Lower lobe of right lung (tissue), 2 donors: ENCODE measurements at regions not wholly inside any gene's neighbourhood (a gene's known extent, or its start where the extent isn't known, plus 50 kb on each side); places are given as distances from the start of the nearest gene placed in this dataset.

Experiments
- ATAC-seq, 2 donors: fragments of 200-7000 bp; cut with Tn5 transposase; one replicate each; pipeline ENCODE4 v1.9.1; 2020 to 2022; ENCODE audit warnings: mild to moderate bottlenecking in 2 of 2, moderate library complexity in 2 of 2
- DNase-seq: peaks from one replicate; pipeline ENCODE4 v3.0.0-alpha.2; 2020
- H3K27ac ChIP-seq: fragments of 200-600 bp; one replicate; pipeline ENCODE4 v1.8.0; 2022
- H3K27me3 ChIP-seq: fragments of 200-600 bp; one replicate; pipeline ENCODE4 v1.8.0; 2022; ENCODE audit warnings: low read depth
- H3K36me3 ChIP-seq: fragments of 200-600 bp; one replicate; pipeline ENCODE4 v1.8.0; 2022; ENCODE audit warnings: mild to moderate bottlenecking
- H3K4me1 ChIP-seq: fragments of 200-600 bp; one replicate; pipeline ENCODE4 v1.8.0; 2022
- H3K4me3 ChIP-seq: fragments of 200-600 bp; one replicate; pipeline ENCODE4 v1.8.0; 2022; ENCODE audit warnings: mild to moderate bottlenecking
- H3K9me3 ChIP-seq: fragments of 200-600 bp; one replicate; pipeline ENCODE4 v1.8.0; 2022
- intact Hi-C: fragments of 100-400 bp; cut with DNase I; formaldehyde crosslinking; loops from one replicate; pipeline ENCODE4 v1.11.0; 2022
- TF ChIP-seq, protein P1 (sequence below): fragments of 200-600 bp; IDR thresholded peaks from one replicate; pipeline ENCODE4 v1.8.0; 2022; ENCODE audit warnings: antibody characterized with exemption, mild to moderate bottlenecking
- donor health status: DM: no; HTN: yes; CAD: no; lungs with severe emphysema.

DNA sequence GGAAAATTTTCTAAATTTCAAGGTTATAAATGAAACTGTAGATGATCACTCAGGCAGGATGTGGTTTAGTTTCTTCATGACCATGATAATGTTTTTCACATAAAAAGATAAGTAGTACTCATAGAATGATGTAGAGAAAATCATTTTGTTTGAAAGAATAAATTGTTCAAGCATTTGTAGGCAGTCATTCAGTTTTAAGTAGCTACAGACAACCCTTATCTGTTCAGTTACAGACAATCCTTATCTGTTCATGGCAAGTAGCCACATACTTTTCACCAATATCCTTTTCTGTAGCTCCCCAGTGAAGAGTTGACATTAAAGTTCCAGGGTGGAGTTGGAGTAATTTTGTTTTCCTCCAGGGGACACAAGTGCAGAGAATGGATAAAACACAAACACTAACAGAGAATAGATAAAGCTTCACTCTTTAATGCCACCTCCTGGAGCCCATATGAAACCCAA lies 278.1 kb upstream of the TNC start:
- H3K4me1 ChIP-seq = peaks cover 8% of the 10 kb centered on the region
- intact Hi-C loops = no loop called here
- ATAC-seq (no peak), DNase-seq (no peak)
- no peaks in the 10 kb centered on the region for H3K27me3 ChIP-seq
- TF ChIP-seq, protein P1, sequence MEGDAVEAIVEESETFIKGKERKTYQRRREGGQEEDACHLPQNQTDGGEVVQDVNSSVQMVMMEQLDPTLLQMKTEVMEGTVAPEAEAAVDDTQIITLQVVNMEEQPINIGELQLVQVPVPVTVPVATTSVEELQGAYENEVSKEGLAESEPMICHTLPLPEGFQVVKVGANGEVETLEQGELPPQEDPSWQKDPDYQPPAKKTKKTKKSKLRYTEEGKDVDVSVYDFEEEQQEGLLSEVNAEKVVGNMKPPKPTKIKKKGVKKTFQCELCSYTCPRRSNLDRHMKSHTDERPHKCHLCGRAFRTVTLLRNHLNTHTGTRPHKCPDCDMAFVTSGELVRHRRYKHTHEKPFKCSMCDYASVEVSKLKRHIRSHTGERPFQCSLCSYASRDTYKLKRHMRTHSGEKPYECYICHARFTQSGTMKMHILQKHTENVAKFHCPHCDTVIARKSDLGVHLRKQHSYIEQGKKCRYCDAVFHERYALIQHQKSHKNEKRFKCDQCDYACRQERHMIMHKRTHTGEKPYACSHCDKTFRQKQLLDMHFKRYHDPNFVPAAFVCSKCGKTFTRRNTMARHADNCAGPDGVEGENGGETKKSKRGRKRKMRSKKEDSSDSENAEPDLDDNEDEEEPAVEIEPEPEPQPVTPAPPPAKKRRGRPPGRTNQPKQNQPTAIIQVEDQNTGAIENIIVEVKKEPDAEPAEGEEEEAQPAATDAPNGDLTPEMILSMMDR = no peak
- no peak overlapping the region for H3K27ac ChIP-seq
- H3K9me3 ChIP-seq = no peaks in the 10 kb centered on the region
- H3K4me3 ChIP-seq = no peak overlapping the region
- no peaks in the 10 kb centered on the region for H3K36me3 ChIP-seq

DNA sequence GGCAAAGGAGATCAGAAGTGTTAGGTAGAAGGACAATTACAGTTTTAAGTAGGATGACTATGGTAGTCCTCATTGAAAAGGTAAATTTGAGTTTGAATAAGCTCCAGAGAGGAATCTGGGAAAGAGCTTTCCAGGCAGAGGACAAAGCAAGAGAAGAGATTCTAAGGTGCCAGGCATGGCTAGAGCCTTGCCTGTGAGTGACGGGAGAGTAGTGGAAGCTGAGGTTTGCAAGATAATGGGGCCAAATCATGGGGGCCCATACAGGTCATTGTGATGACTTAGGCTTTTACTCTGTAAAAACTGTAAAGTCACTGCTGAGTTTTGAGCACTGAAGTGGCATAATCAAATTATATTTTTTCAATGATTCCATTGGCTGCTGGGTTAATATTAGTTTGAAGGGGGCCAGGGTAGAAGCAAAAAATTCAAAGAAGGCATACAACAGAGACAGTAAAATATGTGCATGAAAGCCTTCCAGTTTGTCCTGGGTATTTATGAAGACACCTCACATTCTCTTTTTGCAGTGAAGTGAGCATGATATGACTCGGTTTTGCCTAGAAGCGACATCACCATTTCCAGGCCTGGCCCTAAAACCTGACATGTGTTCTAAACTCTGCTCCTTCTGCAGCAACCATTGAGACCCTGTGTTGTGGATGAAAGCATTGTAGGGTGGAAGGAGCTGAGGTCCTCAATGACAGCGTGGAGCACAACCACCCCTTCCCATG lies 279.8 kb upstream of the TNC start:
- no peak overlapping the region for H3K27ac ChIP-seq
- TF ChIP-seq, protein P1 = no peak
- no peak overlapping the region for H3K4me3 ChIP-seq
- intact Hi-C loops = no loop called here
- DNase-seq (no peak), ATAC-seq (no peak)
- no peaks in the 10 kb centered on the region for H3K9me3 ChIP-seq
- H3K36me3 ChIP-seq = no peaks in the 10 kb centered on the region
- H3K27me3 ChIP-seq = no peaks in the 10 kb centered on the region
- peaks cover 8% of the 10 kb centered on the region for H3K4me1 ChIP-seq

DNA sequence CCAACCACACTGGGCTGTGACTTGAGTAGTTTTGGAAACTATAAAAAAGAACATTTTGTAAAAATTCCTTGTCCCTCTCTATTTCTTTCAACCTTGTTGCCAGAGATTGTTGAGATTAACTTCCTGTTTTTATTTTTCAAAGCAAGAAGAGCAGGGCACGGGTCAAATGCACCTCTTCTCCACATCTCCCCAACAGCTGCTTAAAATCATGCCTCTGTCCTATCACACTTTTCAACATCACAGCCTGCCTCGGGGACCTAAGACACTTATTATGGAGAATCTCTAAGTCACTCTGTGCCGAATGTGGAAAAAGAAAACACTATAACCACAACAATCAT lies 280.3 kb upstream of the TNC start:
- ATAC-seq (no peak), DNase-seq (no peak)
- TF ChIP-seq, protein P1 = no peak
- H3K9me3 ChIP-seq = no peaks in the 10 kb centered on the region
- no peaks in the 10 kb centered on the region for H3K27me3 ChIP-seq
- H3K4me1 ChIP-seq = peaks cover 8% of the 10 kb centered on the region
- H3K4me3 ChIP-seq = no peak overlapping the region
- no peaks in the 10 kb centered on the region for H3K36me3 ChIP-seq
- H3K27ac ChIP-seq = no peak overlapping the region
- intact Hi-C loops = no loop called here

DNA sequence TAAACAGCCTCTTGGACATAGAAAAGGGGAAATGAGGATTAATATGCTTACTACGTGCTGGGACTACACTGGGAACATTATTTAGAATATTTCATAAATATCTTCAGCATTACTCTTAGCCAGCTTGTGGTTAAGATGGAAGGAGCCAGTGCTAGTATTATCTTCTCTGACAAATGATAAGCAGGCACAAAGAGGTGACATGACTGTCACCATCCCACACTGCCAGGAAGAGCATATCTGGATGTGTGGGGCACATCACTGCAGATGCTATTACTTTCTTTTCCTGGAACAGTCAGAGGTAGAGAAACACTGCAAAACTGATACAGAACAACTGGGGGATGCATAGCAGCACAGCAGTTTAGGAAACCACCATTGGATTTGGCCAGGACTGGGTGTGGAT lies 281.0 kb upstream of the TNC start:
- intact Hi-C loops = no loop called here
- Histone ChIP-seq H3K9me3 (no peaks in the 10 kb centered on the region), H3K4me3 (no peak overlapping the region), H3K4me1 (peaks cover 8% of the 10 kb centered on the region), H3K27me3 (no peaks in the 10 kb centered on the region), H3K27ac (no peak overlapping the region), H3K36me3 (no peaks in the 10 kb centered on the region)
- TF ChIP-seq, protein P1 = no peak
- ATAC-seq = no peak
- DNase-seq = no peak

DNA sequence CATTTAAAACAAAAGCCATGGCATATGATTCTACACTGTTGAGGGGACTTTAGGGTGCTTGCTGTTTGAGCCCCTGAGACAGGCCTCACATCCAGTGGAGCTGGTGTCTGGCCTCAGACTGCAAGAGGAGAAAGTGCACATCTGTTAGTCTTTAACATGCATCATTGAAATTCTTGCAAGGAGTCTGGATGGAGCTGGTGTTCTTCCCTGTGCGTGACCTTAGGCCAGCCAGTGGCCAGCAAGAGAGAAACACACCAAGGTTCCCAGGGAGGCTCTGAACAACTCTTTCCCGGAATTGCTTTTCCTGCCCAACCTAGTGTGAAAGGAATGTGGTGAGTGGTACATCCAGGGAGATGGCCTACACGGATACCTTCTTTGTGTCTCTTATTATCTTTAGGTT lies 282.8 kb upstream of the TNC start:
- peaks cover 1% of the 10 kb centered on the region for H3K4me1 ChIP-seq
- H3K27me3 ChIP-seq = no peaks in the 10 kb centered on the region
- H3K36me3 ChIP-seq = no peaks in the 10 kb centered on the region
- TF ChIP-seq, protein P1 = no peak
- ATAC-seq = no peak
- H3K4me3 ChIP-seq = no peak overlapping the region
- no peaks in the 10 kb centered on the region for H3K9me3 ChIP-seq
- intact Hi-C loops = no loop called here
- H3K27ac ChIP-seq = no peak overlapping the region
- DNase-seq = no peak
